NCI-H446 treated with DMSO at 0.1 percent for 48 hours (cell line): ENCODE measurements at regions not wholly inside any gene's neighbourhood (a gene's known extent, or its start where the extent isn't known, plus 50 kb on each side); places are given as distances from the start of the nearest gene placed in this dataset.
A peak's percentile ranks its signal among the peaks of the same experiment; 100 is the strongest.
"Not testable (repeated sequence)": the region's sequence is repeated elsewhere in the genome, so short reads cannot be mapped to it uniquely, and the experiment has no call there.

Experiments
- DNase-seq: peaks from one replicate; lab custom pipeline; 2025; lab: John Stamatoyannopoulos, UW

GRCh38 chr3:157920822-157921700, 185.2 kb downstream of the SHOX2 start:
- DNase-seq = peak; percentile 99

- DNase-seq = no peak
Measured at GRCh38 chr3:157919319-157919887, 186.8 kb downstream of the SHOX2 start.

DNA sequence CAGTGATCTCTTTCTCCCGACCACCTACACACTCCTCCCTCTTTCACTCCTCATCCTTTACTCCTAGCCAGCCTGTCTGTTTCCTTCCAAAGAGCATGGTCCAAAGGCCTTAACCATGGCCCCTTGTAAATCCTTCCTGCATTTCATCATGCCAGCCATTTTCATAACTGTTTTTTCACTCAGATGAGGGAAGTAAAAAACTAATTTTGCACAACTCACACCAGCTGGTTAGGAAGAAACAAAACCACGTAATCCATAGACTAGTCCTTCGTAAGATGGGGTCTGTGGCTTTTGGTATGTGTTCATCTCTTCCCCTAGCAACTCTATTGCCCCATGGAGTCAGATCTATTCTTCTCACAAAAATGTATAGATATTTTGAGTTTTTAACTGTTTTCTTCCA, 187.8 kb downstream of the SHOX2 start:
- DNase-seq = no peak

DNA sequence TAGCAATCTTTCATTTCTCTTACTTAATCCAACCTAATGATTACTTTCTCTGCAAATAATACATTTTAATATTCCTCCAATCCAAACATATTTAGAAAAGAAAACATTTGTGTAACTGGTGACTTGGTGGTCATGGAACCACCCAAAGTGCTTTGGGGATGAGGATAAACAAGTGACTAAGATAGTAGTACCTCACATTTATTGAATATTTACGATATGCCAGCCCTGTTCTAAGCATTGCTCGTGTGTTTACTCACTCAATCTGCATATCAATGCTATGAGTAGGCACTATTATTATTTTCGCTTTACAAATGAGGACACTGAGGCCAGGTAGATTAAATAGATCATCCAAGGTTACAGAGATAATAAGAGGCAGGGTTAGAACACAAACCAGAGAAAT, 189.5 kb downstream of the SHOX2 start:
- DNase-seq = no peak

GRCh38 chr3:157914882-157915281, 191.3 kb downstream of the SHOX2 start:
- no peak for DNase-seq

DNA sequence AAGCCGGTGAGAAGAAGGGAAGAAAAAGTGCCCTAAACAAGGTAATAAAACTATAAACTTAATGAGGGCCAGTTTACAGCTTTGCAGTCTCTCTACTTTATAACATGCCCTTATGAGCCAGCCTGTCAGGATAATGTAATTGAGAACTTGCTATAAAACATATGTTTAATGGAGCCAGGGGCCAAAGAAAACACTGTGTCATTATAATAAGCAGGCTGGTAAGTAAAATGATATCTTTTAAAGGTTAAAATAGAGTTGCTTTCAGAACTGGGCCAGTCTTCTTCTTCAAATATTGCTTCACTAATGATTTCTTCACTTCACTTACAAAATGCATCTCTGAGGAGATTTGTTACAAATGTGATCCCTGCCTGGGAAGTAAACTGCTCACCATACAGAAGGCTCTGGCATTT, 192.5 kb downstream of the SHOX2 start:
- peak; percentile 52 for DNase-seq

GRCh38 chr3:157912514-157913451, 193.4 kb downstream of the SHOX2 start:
- DNase-seq = no peak

DNA sequence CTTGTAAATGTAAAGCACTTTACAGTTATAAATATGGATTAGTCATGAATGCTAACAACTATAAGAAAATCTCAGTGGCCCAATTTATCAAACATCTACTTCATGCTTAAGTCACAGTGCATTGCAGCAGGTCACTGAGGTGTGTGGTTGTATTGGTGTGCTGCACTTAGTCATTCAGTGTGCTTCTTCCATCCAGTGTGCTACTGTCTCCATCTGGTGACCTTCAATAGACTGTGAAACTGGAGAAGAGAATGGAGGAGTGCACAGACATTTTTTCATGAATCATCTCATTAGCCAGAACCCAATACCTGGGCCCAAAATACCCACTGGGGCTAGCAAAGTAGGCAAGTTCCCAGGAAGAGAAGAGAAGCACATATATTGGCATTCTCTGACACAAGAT, 199.6 kb downstream of the SHOX2 start:
- DNase-seq = peak; percentile 25

DNA sequence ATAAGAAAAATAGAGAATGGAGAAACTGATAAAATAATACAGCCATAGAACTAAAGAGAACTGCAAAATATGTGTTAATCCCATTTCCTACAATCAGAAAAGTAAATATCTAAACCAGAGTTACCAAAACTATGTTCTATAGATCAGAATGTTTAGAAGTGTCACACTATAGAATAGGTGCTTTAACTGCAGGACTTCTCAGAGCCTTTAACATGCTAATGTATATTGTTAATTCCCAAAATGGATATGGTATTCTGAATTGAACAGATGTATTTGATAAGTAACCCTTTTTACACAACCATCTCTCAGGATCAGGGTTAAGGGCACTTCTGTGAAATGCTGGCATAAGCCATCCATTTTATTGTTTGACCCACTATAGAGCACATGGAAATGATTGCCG, 200.3 kb downstream of the SHOX2 start:
- DNase-seq = no peak

- DNase-seq = not testable (repeated sequence)
Measured at GRCh38 chr3:157902680-157903079, 203.5 kb downstream of the SHOX2 start.

DNA sequence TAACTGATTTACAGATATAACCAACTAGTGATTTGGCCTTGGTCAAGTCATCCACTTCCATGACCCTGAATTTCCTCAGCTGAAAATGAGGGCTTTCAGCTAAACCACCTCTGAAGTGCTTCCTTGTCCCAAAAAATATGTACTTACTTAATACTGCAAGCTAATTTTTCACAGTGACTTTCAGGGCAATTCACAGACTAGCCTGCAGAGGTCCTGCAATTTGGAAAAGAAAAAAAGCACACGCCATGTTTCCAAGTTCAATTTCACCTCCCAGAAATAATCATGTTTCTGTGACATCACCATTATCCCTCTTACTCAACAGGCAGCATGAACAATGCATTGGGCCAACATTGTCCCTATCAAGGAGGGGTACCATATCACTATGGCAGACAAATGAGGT, 218.2 kb downstream of the SHOX2 start:
- DNase-seq = no peak

DNA sequence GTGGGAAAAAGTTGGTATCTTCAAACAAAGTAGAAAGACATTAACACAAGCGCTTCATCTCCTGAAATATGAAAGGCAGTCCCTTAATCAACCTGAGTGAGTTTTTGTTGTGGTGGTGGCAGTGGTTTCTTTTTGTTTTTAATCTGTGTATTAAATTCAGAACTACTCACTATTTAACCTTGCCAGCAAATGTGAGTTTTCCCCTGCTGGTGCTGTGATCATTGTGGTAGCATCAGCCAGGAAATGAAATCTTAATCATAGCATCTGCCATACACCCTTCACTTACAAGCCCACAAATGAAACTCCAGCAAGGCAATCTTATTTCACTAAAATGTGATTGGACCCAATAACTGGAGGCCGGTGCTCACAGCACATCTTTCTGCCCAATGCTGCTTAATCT, 229.7 kb downstream of the SHOX2 start:
- DNase-seq = no peak

- DNase-seq = peak; percentile 89
Measured at GRCh38 chr3:157872902-157873301, 233.3 kb downstream of the SHOX2 start.

DNA sequence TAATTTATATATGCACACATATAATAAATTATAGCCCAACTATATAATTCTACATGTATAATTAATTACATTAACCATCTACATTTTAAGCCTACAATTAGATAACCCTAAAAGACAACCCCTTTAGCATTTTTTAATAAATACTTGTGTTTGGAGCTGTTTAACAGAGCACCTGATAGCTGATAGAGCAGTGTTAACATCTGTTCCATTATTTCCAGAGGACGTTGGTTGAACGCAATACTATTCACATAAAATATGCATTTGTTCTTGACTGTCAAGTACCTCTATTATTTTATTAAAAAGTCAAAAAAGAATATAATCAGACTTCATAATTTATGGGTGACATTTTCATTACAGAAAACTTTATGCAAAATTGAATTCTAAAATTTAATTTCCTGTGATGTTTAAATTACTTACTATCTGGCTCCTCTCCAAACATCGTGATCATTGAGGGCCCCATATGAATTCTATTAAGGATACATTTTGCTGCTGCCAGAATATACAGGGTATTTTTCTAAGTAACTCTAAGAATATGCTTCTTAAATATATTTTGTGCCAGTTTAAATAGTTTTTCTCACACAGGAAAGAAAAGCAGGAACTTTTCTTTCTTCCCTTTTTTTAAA, 234.3 kb downstream of the SHOX2 start:
- no peak for DNase-seq

DNA sequence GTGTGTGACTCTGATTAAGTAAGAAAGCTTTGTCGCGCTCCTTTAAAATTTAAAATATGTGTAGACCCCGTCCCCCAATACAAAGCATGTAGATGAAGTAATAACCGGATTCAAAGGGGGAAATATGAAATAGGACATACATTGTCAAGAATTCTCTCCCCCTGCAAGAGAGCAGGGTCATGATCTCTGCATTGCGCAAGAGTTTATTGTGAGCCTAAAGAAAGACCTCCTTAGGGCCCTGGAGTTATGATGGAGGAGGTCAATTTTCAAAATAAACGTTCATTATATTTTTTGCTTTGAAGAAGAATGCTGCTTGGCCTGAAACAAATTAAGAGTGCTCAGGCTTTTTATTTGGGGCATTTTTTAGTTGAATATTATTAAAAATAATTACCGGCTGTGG, 235.0 kb downstream of the SHOX2 start:
- DNase-seq = no peak

GRCh38 chr3:157868946-157869345, 237.3 kb downstream of the SHOX2 start:
- no peak for DNase-seq

GRCh38 chr3:157868196-157868595, 238.0 kb downstream of the SHOX2 start:
- DNase-seq = peak; percentile 22

- DNase-seq = no peak
Measured at GRCh38 chr3:157865352-157866000, 240.7 kb downstream of the SHOX2 start.

GRCh38 chr3:157861076-157861765, 245.0 kb downstream of the SHOX2 start:
- DNase-seq = no peak

- DNase-seq = no peak
Measured at GRCh38 chr3:157859541-157859940, 246.7 kb downstream of the SHOX2 start.

GRCh38 chr3:157858821-157859220, 247.4 kb downstream of the SHOX2 start:
- DNase-seq = no peak
